Sigmoid colon (tissue), 4 donors: ENCODE measurements at regions not wholly inside any gene's neighbourhood (a gene's known extent, or its start where the extent isn't known, plus 50 kb on each side); places are given as distances from the start of the nearest gene placed in this dataset.
"Not testable (repeated sequence)": the region's sequence is repeated elsewhere in the genome, so short reads cannot be mapped to it uniquely, and the experiment has no call there.

Experiments used
- CTCF ChIP-seq, 4 experiments: fragments of 450-650 bp in 3 of 4; fragments of 200-600 bp in 1 of 4; IDR thresholded peaks; one replicate each; pipeline ENCODE4 v1.5.1; 2016 to 2019; ENCODE audit warnings: antibody characterized with exemption in 4 of 4, mild to moderate bottlenecking in 3 of 4, moderate library complexity in 2 of 4
- EP300 ChIP-seq, 4 donors: sonication (generic); formaldehyde crosslinking; IDR thresholded peaks; one replicate each; pipeline ENCODE4 v1.6.1; 2017; ENCODE audit warnings: antibody characterized with exemption in 4 of 4
- POLR2A ChIP-seq, 2 donors: fragments of 450-650 bp; IDR thresholded peaks; one replicate each; pipeline ENCODE4 v1.6.1; 2016; ENCODE audit warnings: antibody characterized with exemption in 2 of 2, mild to moderate bottlenecking in 2 of 2, moderate library complexity in 2 of 2
- POLR2AphosphoS5 ChIP-seq, 4 donors: sonication (generic); formaldehyde crosslinking; IDR thresholded peaks; one replicate each; pipeline ENCODE4 v1.6.1; 2017; ENCODE audit warnings: antibody characterized with exemption in 4 of 4

- not testable (repeated sequence) for TF ChIP-seq POLR2A, CTCF, POLR2AphosphoS5, EP300 (IDR thresholded peaks at IDR 0.05)
These were observed 110.7 kb upstream of the DRD5 start for GRCh38 chr4:9670725-9671124.
